AG09309 (cell line): ENCODE measurements at regions not wholly inside any gene's neighbourhood (a gene's known extent, or its start where the extent isn't known, plus 50 kb on each side); places are given as distances from the start of the nearest gene placed in this dataset.

Experiments used
- DNase-seq: peaks from one replicate; pipeline ENCODE4 v3.0.0-alpha.2; 2010; ENCODE audit warnings: low read depth
- H3K4me3 ChIP-seq: 2 replicates; pipeline ENCODE4 v1.5.1; 2011; ENCODE audit warnings: mild to moderate bottlenecking, low read depth, low read length, moderate library complexity; ENCODE audit not compliant: control insufficient read depth
- CTCF ChIP-seq: IDR thresholded peaks from 2 replicates; pipeline ENCODE4 v1.5.1; 2011; ENCODE audit warnings: mild to moderate bottlenecking, low read depth, low read length, inconsistent platforms; ENCODE audit not compliant: insufficient read depth, control insufficient read depth; ENCODE audit errors: missing control alignments

GRCh38 chr5:71943874-71944273 lies 163.4 kb upstream of the MAP1B start:
- TF ChIP-seq CTCF, result no peak
- no peak for DNase-seq
- H3K4me3 ChIP-seq, result no peak overlapping the region

DNA sequence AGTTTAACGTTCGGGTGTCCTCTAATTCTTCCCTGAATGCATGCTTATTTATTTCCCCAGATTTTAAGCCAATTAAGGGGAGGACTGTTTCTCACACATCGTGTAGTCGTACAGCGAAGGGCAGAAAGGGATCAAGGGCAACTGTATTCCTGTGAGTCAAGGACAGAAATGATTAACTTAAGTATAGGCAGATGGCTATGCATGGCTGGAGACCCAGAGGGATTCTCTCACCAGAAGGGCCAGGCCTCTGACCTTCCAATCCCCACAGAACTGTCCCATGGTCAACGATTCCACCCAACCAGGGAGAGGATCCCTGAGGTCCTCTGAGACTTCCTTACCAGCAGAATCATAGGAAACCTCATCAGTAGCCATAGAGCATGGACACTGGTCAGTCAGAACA lies 161.8 kb upstream of the MAP1B start:
- TF ChIP-seq CTCF, result no peak
- no peak for DNase-seq
- no peak overlapping the region for H3K4me3 ChIP-seq

DNA sequence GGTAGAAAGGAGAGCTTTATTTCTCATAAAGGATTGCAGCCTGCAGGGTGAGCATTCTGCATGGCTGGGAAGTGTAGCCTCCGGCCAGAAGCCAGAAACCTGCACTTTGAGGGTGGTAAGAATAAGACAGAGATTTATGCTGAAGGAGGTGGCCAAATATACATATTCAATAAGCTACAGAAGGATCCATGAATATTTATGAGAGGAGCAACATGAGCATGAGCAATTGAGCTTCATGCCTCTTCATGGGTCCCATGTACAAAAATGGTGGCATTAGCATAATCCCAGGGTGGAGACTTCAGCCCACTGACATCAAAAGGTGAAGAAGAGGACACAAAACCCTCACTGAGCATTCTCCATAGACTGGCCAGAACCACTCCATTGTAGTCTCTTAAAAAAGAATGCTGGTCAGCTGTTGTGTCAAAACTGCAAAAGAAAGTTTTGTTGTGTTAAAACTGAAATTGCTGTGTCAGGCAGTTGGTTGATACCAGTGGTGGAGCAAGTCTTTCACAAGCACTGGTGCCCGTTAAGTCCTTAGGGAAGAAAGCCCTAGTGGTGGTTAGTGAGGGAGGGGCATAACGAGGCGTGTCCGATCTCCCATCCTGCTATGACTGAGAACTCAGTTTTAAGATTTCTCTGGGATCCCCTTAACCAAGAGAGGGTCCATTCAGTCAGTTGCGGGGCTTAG lies 160.8 kb upstream of the MAP1B start:
- no peak overlapping the region for H3K4me3 ChIP-seq
- DNase-seq, result no peak
- TF ChIP-seq CTCF, result no peak

DNA sequence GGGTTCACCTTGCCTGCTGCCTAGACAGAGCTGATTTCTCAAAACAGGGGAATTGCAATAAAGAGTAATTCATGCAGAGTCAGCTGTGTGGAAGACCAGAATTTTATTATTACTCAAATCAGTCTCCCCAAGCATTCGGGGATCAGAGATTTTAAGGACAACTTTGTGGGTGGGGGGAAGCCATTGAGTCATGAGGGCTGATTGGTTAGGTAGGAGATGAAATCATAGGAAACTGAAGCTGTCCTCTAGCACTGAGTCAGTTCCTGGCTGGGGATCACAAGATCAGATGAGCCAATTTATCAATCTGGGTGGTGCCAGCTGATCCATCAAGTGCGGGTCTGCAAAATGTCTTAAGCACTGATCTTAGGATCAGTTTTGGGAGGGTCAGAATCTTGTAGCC lies 159.1 kb upstream of the MAP1B start:
- DNase-seq, result no peak
- no peak overlapping the region for H3K4me3 ChIP-seq
- no peak for TF ChIP-seq CTCF

DNA sequence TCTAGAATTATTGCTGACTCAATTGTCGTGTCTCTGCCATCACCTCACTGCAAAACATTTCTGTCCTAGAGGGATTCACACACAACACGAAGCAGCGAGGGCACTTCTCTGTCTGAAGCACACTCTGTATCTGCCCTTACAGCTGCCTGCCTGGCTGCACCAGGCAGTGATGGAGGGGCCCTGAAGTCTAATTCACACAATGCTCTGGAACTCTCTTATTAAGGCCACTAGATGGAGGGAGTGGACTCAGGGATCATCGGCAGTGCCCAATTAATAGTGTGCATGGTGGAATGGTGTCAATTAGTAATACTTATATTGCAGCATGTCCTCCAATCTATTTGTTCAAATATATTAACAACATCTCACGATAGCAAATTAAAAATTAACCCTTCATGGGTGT lies 157.5 kb upstream of the MAP1B start:
- DNase-seq, result no peak
- peak; percentile 20 for TF ChIP-seq CTCF
- no peak overlapping the region for H3K4me3 ChIP-seq

DNA sequence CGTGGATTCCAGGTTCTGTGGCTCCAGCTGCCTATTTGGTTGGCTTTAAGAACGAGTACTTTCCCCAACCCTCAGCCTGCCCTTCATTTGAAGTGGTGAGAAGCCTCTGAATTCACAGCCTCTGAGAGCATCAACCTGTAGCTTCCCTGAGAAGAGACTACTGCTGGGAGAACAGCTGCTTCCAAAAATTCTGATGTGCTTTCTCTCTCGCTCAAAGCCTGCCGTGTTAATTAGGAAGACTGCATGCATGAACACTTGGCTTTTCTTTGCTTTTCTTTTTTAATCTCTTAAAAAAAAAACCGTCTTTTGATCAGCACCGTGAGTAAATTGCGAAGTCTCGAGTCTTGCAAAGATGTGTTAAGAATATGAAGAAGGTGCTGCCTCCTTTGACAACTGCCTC lies 153.4 kb upstream of the MAP1B start:
- no peak overlapping the region for H3K4me3 ChIP-seq
- no peak for DNase-seq
- no peak for TF ChIP-seq CTCF

GRCh38 chr5:71954329-71954728 lies 152.9 kb upstream of the MAP1B start:
- DNase-seq, result no peak
- no peak for TF ChIP-seq CTCF
- no peak overlapping the region for H3K4me3 ChIP-seq
